IMR-90 (cell line): ENCODE measurements at regions not wholly inside any gene's neighbourhood (a gene's known extent, or its start where the extent isn't known, plus 50 kb on each side); places are given as distances from the start of the nearest gene placed in this dataset.

Experiments
- ATAC-seq: fragments of 200-7000 bp; cut with Tn5 transposase; 2 replicates; pipeline ENCODE4 v1.9.1; 2020; ENCODE audit warnings: low read depth, mild to moderate bottlenecking, moderate library complexity
- BruUV-seq: library from RNA; stranded (reverse); fragments of 400-500 nt; replicated peaks from 2 replicates; lab custom pipeline; 2021; lab: Mats Ljungman, UMichigan
- CTCF ChIA-PET: fragments of 300-600 bp; formaldehyde crosslinking; extraction: SDS; loops from one replicate; lab custom pipeline; 2021; ENCODE audit warnings: antibody characterized with exemption; lab: Yijun Ruan, JAX
- POLR2A ChIA-PET: fragments of 300-600 bp; sonication (Branson Sonifier 250); formaldehyde crosslinking; loops from one replicate; lab custom pipeline; 2022; ENCODE audit warnings: antibody characterized with exemption; ENCODE audit not compliant: unreplicated experiment; lab: Charles Lee
- DNase-seq: peaks from one replicate; pipeline ENCODE4 v3.0.0; 2013
- H2AFZ ChIP-seq: replicated peaks from 2 replicates; pipeline ENCODE3; 2013; ENCODE audit warnings: low read length, mild to moderate bottlenecking; ENCODE audit not compliant: poor library complexity
- H2AK5ac ChIP-seq: 2 replicates; pipeline ENCODE4 v1.6.1; 2013; ENCODE audit warnings: low read depth, low read length, inconsistent platforms
- H2AK9ac ChIP-seq: replicated peaks from 2 replicates; pipeline ENCODE3; 2013; ENCODE audit warnings: mild to moderate bottlenecking, low read depth, low read length, moderate library complexity; ENCODE audit not compliant: poor library complexity
- H2BK120ac ChIP-seq: 2 replicates; pipeline ENCODE4 v1.6.1; 2013; ENCODE audit warnings: low read depth, low read length, inconsistent platforms
- H2BK15ac ChIP-seq: 3 replicates; pipeline ENCODE4 v1.6.1; 2013; ENCODE audit warnings: low read depth, low read length, inconsistent platforms
- H2BK20ac ChIP-seq: 2 replicates; pipeline ENCODE4 v1.6.1; 2013; ENCODE audit warnings: low read depth, mild to moderate bottlenecking, inconsistent platforms, low read length, moderate library complexity
- H2BK5ac ChIP-seq: 2 replicates; pipeline ENCODE4 v1.6.1; 2013; ENCODE audit warnings: mild to moderate bottlenecking, low read depth, low read length, inconsistent platforms; ENCODE audit not compliant: poor library complexity, severe bottlenecking
- H3K14ac ChIP-seq: replicated peaks from 2 replicates; pipeline ENCODE4 v1.6.1; 2013; ENCODE audit warnings: low read depth, low read length, inconsistent platforms
- H3K18ac ChIP-seq: 2 replicates; pipeline ENCODE4 v1.6.1; 2013; ENCODE audit warnings: low read depth, low read length, control low read depth
- H3K23ac ChIP-seq: 2 replicates; pipeline ENCODE4 v1.6.1; 2013; ENCODE audit warnings: low read depth, low read length, inconsistent platforms
- H3K27ac ChIP-seq: 2 replicates; pipeline ENCODE4 v1.5.1; 2013; ENCODE audit warnings: mild to moderate bottlenecking, control low read depth, low read length; ENCODE audit not compliant: insufficient read depth
- H3K27me3 ChIP-seq: 2 replicates; pipeline ENCODE4 v1.6.1; 2013; ENCODE audit warnings: low read length; ENCODE audit not compliant: control insufficient read depth, insufficient read depth
- H3K36me3 ChIP-seq: 2 replicates; pipeline ENCODE4 v1.6.1; 2013; ENCODE audit warnings: low read length, mixed read lengths; ENCODE audit not compliant: control insufficient read depth, insufficient read depth
- H3K4ac ChIP-seq: 2 replicates; pipeline ENCODE4 v1.6.1; 2013; ENCODE audit warnings: low read depth, low read length, inconsistent platforms
- H3K4me1 ChIP-seq: 2 replicates; pipeline ENCODE4 v1.6.1; 2013; ENCODE audit warnings: low read length, mixed read lengths; ENCODE audit not compliant: control insufficient read depth, insufficient read depth
- H3K4me2 ChIP-seq: 2 replicates; pipeline ENCODE4 v1.6.1; 2013; ENCODE audit warnings: low read depth, mild to moderate bottlenecking, control low read depth, low read length, moderate library complexity
- H3K4me3 ChIP-seq: 2 replicates; pipeline ENCODE4 v1.5.1; 2013; ENCODE audit warnings: low read depth, mild to moderate bottlenecking, control low read depth, low read length, moderate library complexity; ENCODE audit not compliant: insufficient read depth
- H3K56ac ChIP-seq: 2 replicates; pipeline ENCODE4 v1.6.1; 2013; ENCODE audit warnings: low read length, inconsistent platforms; ENCODE audit not compliant: insufficient read depth; ENCODE audit errors: extremely low read depth
- H3K79me1 ChIP-seq, 2 experiments: 2 replicates each; pipeline ENCODE4 v1.6.1; 2013; ENCODE audit warnings: low read length in 2 of 2, inconsistent platforms in 1 of 2, low read depth in 1 of 2
- H3K9ac ChIP-seq: 2 replicates; pipeline ENCODE4 v1.6.1; 2013; ENCODE audit warnings: low read depth, low read length, control low read depth
- H3K9me1 ChIP-seq: 2 replicates; pipeline ENCODE4 v1.6.1; 2013; ENCODE audit warnings: low read length, inconsistent platforms; ENCODE audit not compliant: insufficient read depth
- H3K9me3 ChIP-seq: 2 replicates; pipeline ENCODE4 v1.6.1; 2013; ENCODE audit warnings: low read length; ENCODE audit not compliant: control insufficient read depth, insufficient read depth
- H4K20me1 ChIP-seq: 2 replicates; pipeline ENCODE4 v1.6.1; 2013; ENCODE audit warnings: low read length, inconsistent platforms; ENCODE audit not compliant: insufficient read depth
- H4K5ac ChIP-seq: 2 replicates; pipeline ENCODE4 v1.6.1; 2013; ENCODE audit warnings: mild to moderate bottlenecking, low read depth, low read length, control low read depth
- H4K8ac ChIP-seq, 2 experiments: 2 replicates each; pipeline ENCODE4 v1.6.1; 2013; ENCODE audit warnings: low read depth in 2 of 2, low read length in 2 of 2, control low read depth in 1 of 2, inconsistent platforms in 1 of 2
- H4K91ac ChIP-seq: 2 replicates; pipeline ENCODE4 v1.6.1; 2013; ENCODE audit warnings: low read depth, low read length, inconsistent platforms; ENCODE audit not compliant: insufficient read depth
- CEBPB ChIP-seq: IDR thresholded peaks from 2 replicates; pipeline ENCODE4 v1.6.1; 2012; ENCODE audit warnings: low read depth, low read length, improper control_type of control experiment
- FOS ChIP-seq: fragments of 150-350 bp; IDR thresholded peaks from 2 replicates; pipeline ENCODE4 v1.6.1; 2016; ENCODE audit warnings: low read depth, low read length
- WGBS, 2 experiments: methylation state at CpG; one replicate each; pipeline versions ENCODE4 v1.1.5 to v1.1.7; 2013; ENCODE audit warnings: missing lambda C conversion rate in 2 of 2; ENCODE audit not compliant: insufficient read length in 1 of 2; ENCODE audit errors: extremely low coverage in 2 of 2; 5-methylcytosine and 5-hydroxymethylcytosine counted together
- dilution Hi-C: fragments of 300-500 bp; cut with HindIII; formaldehyde crosslinking; loops from one replicate; pipeline ENCODE4 v1.14.3; 2018; ENCODE audit warnings: low sequenced_read_pairs; ENCODE audit not compliant: unreplicated experiment
- in situ Hi-C: fragments of 300-500 bp; cut with MboI; formaldehyde crosslinking; loops from 3 replicates; pipeline ENCODE4 v1.14.3; 2019; ENCODE audit warnings: low sequenced_read_pairs, inconsistent platforms, mixed read lengths
- intact Hi-C: fragments of 100-400 bp; cut with micrococcal nuclease; formaldehyde crosslinking; loops from 2 replicates; pipeline ENCODE4 v1.10.0; 2022

- in situ Hi-C loops, result no loop called here
- Histone ChIP-seq H2BK5ac (no peak overlapping the region), H3K18ac (no peak overlapping the region), H3K27ac (no peak overlapping the region), H2AFZ (no peak overlapping the region), H4K20me1 (no peaks in the 10 kb centered on the region), H3K36me3 (no peaks in the 10 kb centered on the region), H3K4me2 (no peak overlapping the region), H3K9ac (no peak overlapping the region), H3K4me3 (no peak overlapping the region), H3K23ac (no peak overlapping the region), H3K14ac (no peak overlapping the region), H2BK120ac (no peak overlapping the region), H2BK20ac (no peak overlapping the region), H2BK15ac (no peak overlapping the region), H3K27me3 (no peaks in the 10 kb centered on the region), H3K9me3 (no peaks in the 10 kb centered on the region; the same call in 1 of the 2 replicates), H3K79me1 (no peaks in the 10 kb centered on the region), H2AK5ac (no peak overlapping the region), H4K91ac (no peak overlapping the region), H4K5ac (no peak overlapping the region), H3K4me1 (no peaks in the 10 kb centered on the region), H2AK9ac (no peak overlapping the region), H3K9me1 (no peaks in the 10 kb centered on the region), H4K8ac (no peak overlapping the region), H3K56ac (no peak overlapping the region), H3K4ac (no peak overlapping the region)
- no CpG with 5 or more reads among the region's 4 CpGs for WGBS, 2 experiments
- ATAC-seq, result no peak
- TF ChIP-seq FOS (no peak), CEBPB (0 out of 2 replicates have a peak, but pooled peaks have one; percentile 22)
- no TSS peak for BruUV-seq
- no peak for DNase-seq
- CTCF ChIA-PET, result no interaction called here
- POLR2A ChIA-PET, result no interaction called here
- intact Hi-C loops, result no loop called here
- dilution Hi-C loops, result no loop called here
Measured at GRCh38 chr7:13421776-13422175, 567.7 kb downstream of the ETV1 start.
